Breast epithelium (tissue), 4 donors: ENCODE measurements at regions not wholly inside any gene's neighbourhood (a gene's known extent, or its start where the extent isn't known, plus 50 kb on each side); places are given as distances from the start of the nearest gene placed in this dataset.

Experiments
- DNase-seq, 2 donors: peaks; one replicate each; pipeline ENCODE4 v3.0.0-alpha.2; 2019; ENCODE audit warnings: low spot score in 2 of 2
- H3K27ac ChIP-seq, 2 donors: fragments of 200-600 bp; sonication (generic) in 1 of 2; one replicate each; pipeline ENCODE4 v1.5.1; 2016 to 2019; ENCODE audit warnings: mild to moderate bottlenecking in 1 of 2
- H3K27me3 ChIP-seq, 2 donors: fragments of 200-600 bp; sonication (generic) in 1 of 2; one replicate each; pipeline versions ENCODE4 v1.5.1 to v1.6.0; 2017 to 2019; ENCODE audit warnings: control low read depth in 1 of 2, mild to moderate bottlenecking in 1 of 2
- H3K36me3 ChIP-seq: fragments of 200-600 bp; one replicate; pipeline ENCODE4 v1.5.1; 2019
- H3K4me1 ChIP-seq, 2 donors: fragments of 200-600 bp; sonication (generic); one replicate each; pipeline ENCODE4 v1.5.1; 2016 to 2019; ENCODE audit warnings: control low read depth in 1 of 2
- H3K4me3 ChIP-seq, 3 donors: fragments of 200-600 bp; sonication (generic); 1 replicate in 2 of 3; 2 replicates in 1 of 3; pipeline ENCODE4 v1.5.1; 2016 to 2019; ENCODE audit warnings: mild to moderate bottlenecking in 3 of 3, moderate library complexity in 2 of 3
- H3K9me3 ChIP-seq, 2 donors: fragments of 200-600 bp; sonication (generic) in 1 of 2; one replicate each; pipeline ENCODE4 v1.5.1; 2016 to 2019; ENCODE audit warnings: control low read depth in 1 of 2
- CTCF ChIP-seq, 3 donors: fragments of 450-650 bp; IDR thresholded peaks; one replicate each; pipeline ENCODE4 v1.5.1; 2016 to 2017; ENCODE audit warnings: antibody characterized with exemption in 3 of 3, mild to moderate bottlenecking in 3 of 3, moderate library complexity in 3 of 3
- POLR2A ChIP-seq: fragments of 450-650 bp; IDR thresholded peaks from one replicate; pipeline ENCODE4 v1.6.1; 2016; ENCODE audit warnings: antibody characterized with exemption, mild to moderate bottlenecking, moderate library complexity
- POLR2AphosphoS5 ChIP-seq, 3 donors: sonication (generic); formaldehyde crosslinking; IDR thresholded peaks; one replicate each; pipeline ENCODE4 v1.6.1; 2017; ENCODE audit warnings: antibody characterized with exemption in 3 of 3
- intact Hi-C: fragments of 100-400 bp; cut with DNase I; formaldehyde crosslinking; loops from one replicate; pipeline ENCODE4 v1.15.1; 2023; ENCODE audit warnings: low total_unique reads

GRCh38 chr22:27273436-27273835 is 528.1 kb downstream of the MN1 start:
- no peak for TF ChIP-seq POLR2A
- no peak for TF ChIP-seq CTCF (IDR thresholded peaks at IDR 0.05)
- TF ChIP-seq POLR2AphosphoS5 (IDR thresholded peaks at IDR 0.05) = no peak
- no peaks in the 10 kb centered on the region for H3K36me3 ChIP-seq
- peaks cover 0 to 7% of the 10 kb centered on the region in 2 donors for H3K9me3 ChIP-seq
- H3K4me1 ChIP-seq = no peaks in the 10 kb centered on the region
- DNase-seq = no peak
- peaks cover 0 to 16% of the 10 kb centered on the region in 2 donors for H3K27me3 ChIP-seq
- intact Hi-C loops = no loop called here
- no peak overlapping the region for H3K27ac ChIP-seq
- no peak overlapping the region for H3K4me3 ChIP-seq

- no peak for TF ChIP-seq CTCF (IDR thresholded peaks at IDR 0.05)
- no peak for TF ChIP-seq POLR2AphosphoS5 (IDR thresholded peaks at IDR 0.05)
- TF ChIP-seq POLR2A = no peak
These were observed 527.7 kb downstream of the MN1 start for GRCh38 chr22:27273853-27274252.

GRCh38 chr22:27274770-27275449 is 526.6 kb downstream of the MN1 start:
- Histone ChIP-seq H3K9me3 (peaks cover 0 to 7% of the 10 kb centered on the region in 2 donors), H3K36me3 (no peaks in the 10 kb centered on the region), H3K4me3 (no peak overlapping the region), H3K27ac (no peak overlapping the region), H3K4me1 (no peaks in the 10 kb centered on the region), H3K27me3 (peaks cover 0 to 11% of the 10 kb centered on the region in 2 donors)
- intact Hi-C loops = no loop called here
- DNase-seq = no peak
- no peak for TF ChIP-seq POLR2A
- no peak for TF ChIP-seq CTCF (IDR thresholded peaks at IDR 0.05)
- TF ChIP-seq POLR2AphosphoS5 (IDR thresholded peaks at IDR 0.05) = no peak

More at GRCh38 chr22:27273853-27274252, 527.7 kb downstream of the MN1 start:
- Histone ChIP-seq H3K27ac (no peak overlapping the region), H3K36me3 (no peaks in the 10 kb centered on the region), H3K4me1 (no peaks in the 10 kb centered on the region), H3K27me3 (peaks cover 0 to 15% of the 10 kb centered on the region in 2 donors), H3K9me3 (peaks cover 0 to 7% of the 10 kb centered on the region in 2 donors), H3K4me3 (no peak overlapping the region)
- no peak for DNase-seq
- intact Hi-C loops = no loop called here

- intact Hi-C loops = no loop called here
- peak in 1 of 2 donors; percentile 62 for DNase-seq
- Histone ChIP-seq H3K4me3 (no peak overlapping the region), H3K9me3 (peaks cover 0 to 7% of the 10 kb centered on the region in 2 donors), H3K4me1 (no peaks in the 10 kb centered on the region), H3K27ac (no peak overlapping the region), H3K27me3 (no peaks in the 10 kb centered on the region), H3K36me3 (no peaks in the 10 kb centered on the region)
- TF ChIP-seq CTCF (IDR thresholded peaks at IDR 0.05) (no peak), POLR2AphosphoS5 (IDR thresholded peaks at IDR 0.05) (no peak), POLR2A (no peak)
These were observed 522.6 kb downstream of the MN1 start for GRCh38 chr22:27278946-27279345.

- no peak overlapping the region for H3K4me3 ChIP-seq
- H3K9me3 ChIP-seq = no peaks in the 10 kb centered on the region
- no peak for DNase-seq
- no peak overlapping the region for H3K27ac ChIP-seq
- intact Hi-C loops = no loop called here
- H3K27me3 ChIP-seq = no peaks in the 10 kb centered on the region
- H3K4me1 ChIP-seq = no peaks in the 10 kb centered on the region
- TF ChIP-seq POLR2A (no peak), POLR2AphosphoS5 (IDR thresholded peaks at IDR 0.05) (no peak), CTCF (IDR thresholded peaks at IDR 0.05) (no peak)
- H3K36me3 ChIP-seq = no peaks in the 10 kb centered on the region
These were observed 518.3 kb downstream of the MN1 start for GRCh38 chr22:27283240-27283639.
